ENCODE measurements at regions not wholly inside any gene's neighbourhood (a gene's known extent, or its start where the extent isn't known, plus 50 kb on each side); places are given as distances from the start of the nearest gene placed in this dataset.

- no peak for TF ChIP-seq FOXM1 (IDR thresholded peaks at IDR 0.05; ENCODE audit: borderline replicate concordance, low read depth)
- no peak for TF ChIP-seq EP300 (IDR thresholded peaks at IDR 0.05; ENCODE audit: borderline replicate concordance)
- TF ChIP-seq REST (IDR thresholded peaks at IDR 0.05; ENCODE audit: low read depth): no peak
- no peak for TF ChIP-seq MAX (IDR thresholded peaks at IDR 0.05)
- TF ChIP-seq RAD21 (IDR thresholded peaks at IDR 0.05; ENCODE audit: low read depth): no peak
- TF ChIP-seq TAF1 (IDR thresholded peaks at IDR 0.05; ENCODE audit: low read depth): no peak
- no peak for TF ChIP-seq TCF12 (IDR thresholded peaks at IDR 0.05; ENCODE audit: low read depth)
Observed at GRCh38 chr12:88723219-88723618, 142.9 kb upstream of the KITLG start.
